ENCODE measurements at regions not wholly inside any gene's neighbourhood (a gene's known extent, or its start where the extent isn't known, plus 50 kb on each side); places are given as distances from the start of the nearest gene placed in this dataset.
"Not testable (repeated sequence)": the region's sequence is repeated elsewhere in the genome, so short reads cannot be mapped to it uniquely, and the experiment has no call there.

GRCh38 chr1:184191181-184191621 lies 139.7 kb downstream of the TSEN15 start:
- peaks cover 42% of the 10 kb centered on the region for H3K27me3 Mint-ChIP-seq
- H3K27ac Mint-ChIP-seq, result no peak overlapping the region
- no peaks in the 10 kb centered on the region for H3K4me1 Mint-ChIP-seq (ENCODE audit: low read depth)
- no peaks in the 10 kb centered on the region for H3K36me3 Mint-ChIP-seq (ENCODE audit: low read depth)
- no peaks in the 10 kb centered on the region for H3K9me3 Mint-ChIP-seq
- H3K4me3 Mint-ChIP-seq, result no peak overlapping the region
- DNase-seq, result no peak

- Mint-ChIP-seq H3K36me3 (ENCODE audit: low read depth) (no peaks in the 10 kb centered on the region), H3K9me3 (no peaks in the 10 kb centered on the region), H3K4me3 (no peak overlapping the region), H3K4me1 (ENCODE audit: low read depth) (no peaks in the 10 kb centered on the region), H3K27ac (no peak overlapping the region), H3K27me3 (peaks cover 36% of the 10 kb centered on the region)
- no peak for DNase-seq
These were observed 141.3 kb downstream of the TSEN15 start for GRCh38 chr1:184192796-184193195.

- H3K4me1 Mint-ChIP-seq (ENCODE audit: low read depth), result no peaks in the 10 kb centered on the region
- H3K27ac Mint-ChIP-seq, result no peak overlapping the region
- H3K27me3 Mint-ChIP-seq, result peaks cover 32% of the 10 kb centered on the region
- no peak overlapping the region for H3K4me3 Mint-ChIP-seq
- no peaks in the 10 kb centered on the region for H3K36me3 Mint-ChIP-seq (ENCODE audit: low read depth)
- no peaks in the 10 kb centered on the region for H3K9me3 Mint-ChIP-seq
- DNase-seq, result no peak
These were observed 141.9 kb downstream of the TSEN15 start for GRCh38 chr1:184193451-184193850.

- H3K27me3 Mint-ChIP-seq, result peaks cover 29% of the 10 kb centered on the region
- H3K4me1 Mint-ChIP-seq (ENCODE audit: low read depth), result no peaks in the 10 kb centered on the region
- H3K27ac Mint-ChIP-seq, result no peak overlapping the region
- H3K36me3 Mint-ChIP-seq (ENCODE audit: low read depth), result no peaks in the 10 kb centered on the region
- no peak for DNase-seq
- H3K9me3 Mint-ChIP-seq, result no peaks in the 10 kb centered on the region
- no peak overlapping the region for H3K4me3 Mint-ChIP-seq
These were observed 142.7 kb downstream of the TSEN15 start for GRCh38 chr1:184194236-184194635.

GRCh38 chr1:184195722-184196121 lies 144.2 kb downstream of the TSEN15 start:
- not testable (repeated sequence) for DNase-seq; H3K36me3 Mint-ChIP-seq (ENCODE audit: low read depth); H3K9me3 Mint-ChIP-seq; H3K4me3 Mint-ChIP-seq; H3K27ac Mint-ChIP-seq; H3K4me1 Mint-ChIP-seq (ENCODE audit: low read depth)
- peaks cover 21% of the 10 kb centered on the region for H3K27me3 Mint-ChIP-seq

GRCh38 chr1:184197831-184198230 lies 146.3 kb downstream of the TSEN15 start:
- Mint-ChIP-seq H3K9me3 (no peaks in the 10 kb centered on the region), H3K27ac (no peak overlapping the region), H3K36me3 (ENCODE audit: low read depth) (no peaks in the 10 kb centered on the region), H3K27me3 (peaks cover 21% of the 10 kb centered on the region), H3K4me1 (ENCODE audit: low read depth) (no peaks in the 10 kb centered on the region), H3K4me3 (no peak overlapping the region)
- DNase-seq, result no peak

- DNase-seq, result no peak
- Mint-ChIP-seq H3K27me3 (peaks cover 16% of the 10 kb centered on the region), H3K9me3 (no peaks in the 10 kb centered on the region), H3K27ac (no peak overlapping the region), H3K36me3 (ENCODE audit: low read depth) (no peaks in the 10 kb centered on the region), H3K4me1 (ENCODE audit: low read depth) (no peaks in the 10 kb centered on the region), H3K4me3 (no peak overlapping the region)
These were observed 147.5 kb downstream of the TSEN15 start for GRCh38 chr1:184199036-184199435.

GRCh38 chr1:184199438-184200085 lies 148.0 kb downstream of the TSEN15 start:
- Mint-ChIP-seq H3K27ac (no peak overlapping the region), H3K36me3 (ENCODE audit: low read depth) (no peaks in the 10 kb centered on the region), H3K4me3 (no peak overlapping the region), H3K27me3 (peaks cover 12% of the 10 kb centered on the region), H3K9me3 (no peaks in the 10 kb centered on the region), H3K4me1 (ENCODE audit: low read depth) (no peaks in the 10 kb centered on the region)
- no peak for DNase-seq

- Mint-ChIP-seq H3K4me3 (no peak overlapping the region), H3K4me1 (ENCODE audit: low read depth) (no peaks in the 10 kb centered on the region), H3K9me3 (no peaks in the 10 kb centered on the region), H3K27ac (no peak overlapping the region), H3K36me3 (ENCODE audit: low read depth) (no peaks in the 10 kb centered on the region), H3K27me3 (peaks cover 20% of the 10 kb centered on the region)
- no peak for DNase-seq
These were observed 157.1 kb downstream of the TSEN15 start for GRCh38 chr1:184208622-184209021.

GRCh38 chr1:184210031-184210430 lies 158.5 kb downstream of the TSEN15 start:
- DNase-seq, result no peak
- no peak overlapping the region for H3K4me3 Mint-ChIP-seq
- no peaks in the 10 kb centered on the region for H3K36me3 Mint-ChIP-seq (ENCODE audit: low read depth)
- no peak overlapping the region for H3K27ac Mint-ChIP-seq
- peaks cover 21% of the 10 kb centered on the region for H3K27me3 Mint-ChIP-seq
- no peaks in the 10 kb centered on the region for H3K4me1 Mint-ChIP-seq (ENCODE audit: low read depth)
- H3K9me3 Mint-ChIP-seq, result no peaks in the 10 kb centered on the region

GRCh38 chr1:184210862-184211261 lies 159.3 kb downstream of the TSEN15 start:
- no peaks in the 10 kb centered on the region for H3K4me1 Mint-ChIP-seq (ENCODE audit: low read depth)
- DNase-seq, result no peak
- no peak overlapping the region for H3K27ac Mint-ChIP-seq
- no peak overlapping the region for H3K4me3 Mint-ChIP-seq
- H3K27me3 Mint-ChIP-seq, result peaks cover 14% of the 10 kb centered on the region
- H3K36me3 Mint-ChIP-seq (ENCODE audit: low read depth), result no peaks in the 10 kb centered on the region
- H3K9me3 Mint-ChIP-seq, result no peaks in the 10 kb centered on the region

- Mint-ChIP-seq H3K27me3 (peaks cover 13% of the 10 kb centered on the region), H3K36me3 (ENCODE audit: low read depth) (no peaks in the 10 kb centered on the region), H3K9me3 (no peaks in the 10 kb centered on the region), H3K4me3 (no peak overlapping the region), H3K4me1 (ENCODE audit: low read depth) (no peaks in the 10 kb centered on the region), H3K27ac (no peak overlapping the region)
- DNase-seq, result no peak
These were observed 161.3 kb downstream of the TSEN15 start for GRCh38 chr1:184212649-184213314.

- no peaks in the 10 kb centered on the region for H3K36me3 Mint-ChIP-seq (ENCODE audit: low read depth)
- no peaks in the 10 kb centered on the region for H3K9me3 Mint-ChIP-seq
- no peaks in the 10 kb centered on the region for H3K4me1 Mint-ChIP-seq (ENCODE audit: low read depth)
- no peak for DNase-seq
- H3K27ac Mint-ChIP-seq, result no peak overlapping the region
- H3K27me3 Mint-ChIP-seq, result peaks cover 6% of the 10 kb centered on the region
- H3K4me3 Mint-ChIP-seq, result no peak overlapping the region
These were observed 162.6 kb downstream of the TSEN15 start for GRCh38 chr1:184214128-184214527.

- no peaks in the 10 kb centered on the region for H3K36me3 Mint-ChIP-seq (ENCODE audit: low read depth)
- H3K4me1 Mint-ChIP-seq (ENCODE audit: low read depth), result no peaks in the 10 kb centered on the region
- peaks cover 6% of the 10 kb centered on the region for H3K27me3 Mint-ChIP-seq
- no peak for DNase-seq
- no peak overlapping the region for H3K4me3 Mint-ChIP-seq
- H3K27ac Mint-ChIP-seq, result no peak overlapping the region
- no peaks in the 10 kb centered on the region for H3K9me3 Mint-ChIP-seq
These were observed 163.9 kb downstream of the TSEN15 start for GRCh38 chr1:184215274-184215925.

GRCh38 chr1:184218458-184219075 lies 167.0 kb downstream of the TSEN15 start:
- DNase-seq, result no peak
- Mint-ChIP-seq H3K27me3 (peaks cover 7% of the 10 kb centered on the region), H3K4me1 (ENCODE audit: low read depth) (peaks cover 1% of the 10 kb centered on the region), H3K9me3 (no peaks in the 10 kb centered on the region), H3K36me3 (ENCODE audit: low read depth) (no peaks in the 10 kb centered on the region), H3K27ac (no peak overlapping the region), H3K4me3 (no peak overlapping the region)

All from activated T-cell treated with anti-CD3 and anti-CD28 coated beads, Interleukin-2, amount 50 U/mL, for 24 hours (primary cell).